ENCODE measurements at regions not wholly inside any gene's neighbourhood (a gene's known extent, or its start where the extent isn't known, plus 50 kb on each side); places are given as distances from the start of the nearest gene placed in this dataset.
"Not testable (repeated sequence)": the region's sequence is repeated elsewhere in the genome, so short reads cannot be mapped to it uniquely, and the experiment has no call there.

GRCh38 chr9:41040705-41041342, 87.7 kb downstream of the FOXD4L6 start:
- H3K4me1 ChIP-seq; H3K27ac ChIP-seq; ATAC-seq; H3K9me3 ChIP-seq; intact Hi-C loops (cut with DNase I); H3K4me3 ChIP-seq; DNase-seq; FAIRE-seq; H3K36me3 ChIP-seq; H3K27me3 ChIP-seq: not testable (repeated sequence)

- DNase-seq; H3K4me3 ChIP-seq; H3K27me3 ChIP-seq; intact Hi-C loops (cut with DNase I); ATAC-seq; H3K9me3 ChIP-seq; H3K27ac ChIP-seq; H3K36me3 ChIP-seq; FAIRE-seq; H3K4me1 ChIP-seq: not testable (repeated sequence)
- WGBS, 2 donors = 85 to 93% methylated on average over 1 of the region's 1 CpG
Measured at GRCh38 chr9:41035276-41035675, 93.2 kb downstream of the FOXD4L6 start.

- H3K27me3 ChIP-seq; H3K4me3 ChIP-seq; H3K27ac ChIP-seq; intact Hi-C loops (cut with DNase I); H3K4me1 ChIP-seq; DNase-seq; H3K36me3 ChIP-seq; ATAC-seq; H3K9me3 ChIP-seq; FAIRE-seq: not testable (repeated sequence)
- 59 to 86% methylated on average over 1 of the region's 1 CpG for WGBS, 2 donors
Measured at GRCh38 chr9:41034699-41035197, 93.7 kb downstream of the FOXD4L6 start.

- H3K4me1 ChIP-seq; intact Hi-C loops (cut with DNase I); ATAC-seq; FAIRE-seq; DNase-seq; H3K4me3 ChIP-seq; H3K27me3 ChIP-seq; H3K9me3 ChIP-seq; H3K36me3 ChIP-seq; H3K27ac ChIP-seq: not testable (repeated sequence)
- 76 to 81% methylated on average over 4 of the region's 4 CpGs for WGBS, 2 donors
Measured at GRCh38 chr9:41033877-41034276, 94.6 kb downstream of the FOXD4L6 start.

- ATAC-seq (peak in 1 of 4 donors; percentile 31), DNase-seq (peak in 1 of 6 donors; percentile 6)
- intact Hi-C loops (cut with DNase I); H3K4me1 ChIP-seq; H3K36me3 ChIP-seq; H3K27me3 ChIP-seq; H3K9me3 ChIP-seq; H3K27ac ChIP-seq; FAIRE-seq; H3K4me3 ChIP-seq: not testable (repeated sequence)
- WGBS, 2 donors = 78 to 85% methylated on average over 3 of the region's 3 CpGs
Measured at GRCh38 chr9:41033360-41033759, 95.1 kb downstream of the FOXD4L6 start.

- 85 to 87% methylated on average over 6 of the region's 6 CpGs for WGBS, 2 donors
- FAIRE-seq; DNase-seq; H3K36me3 ChIP-seq; H3K27me3 ChIP-seq; intact Hi-C loops (cut with DNase I); ATAC-seq; H3K9me3 ChIP-seq; H3K4me3 ChIP-seq; H3K4me1 ChIP-seq; H3K27ac ChIP-seq: not testable (repeated sequence)
Measured at GRCh38 chr9:41026912-41027676, 101.4 kb downstream of the FOXD4L6 start.

- intact Hi-C loops (cut with DNase I) = not testable (repeated sequence)
Measured at GRCh38 chr9:41022365-41022764, 106.1 kb downstream of the FOXD4L6 start.

GRCh38 chr9:41019858-41020562, 108.5 kb downstream of the FOXD4L6 start:
- DNase-seq; H3K27me3 ChIP-seq; H3K4me3 ChIP-seq; ATAC-seq; H3K27ac ChIP-seq; H3K36me3 ChIP-seq; H3K9me3 ChIP-seq; FAIRE-seq; intact Hi-C loops (cut with DNase I); H3K4me1 ChIP-seq: not testable (repeated sequence)
- WGBS, 2 donors = 96 to 100% methylated on average over 1 of the region's 1 CpG

More at GRCh38 chr9:41022365-41022764, 106.1 kb downstream of the FOXD4L6 start:
- not testable (repeated sequence) for H3K36me3 ChIP-seq, H3K4me3 ChIP-seq, FAIRE-seq, DNase-seq, H3K4me1 ChIP-seq, ATAC-seq, H3K9me3 ChIP-seq, H3K27me3 ChIP-seq, H3K27ac ChIP-seq
- 95 to 98% methylated on average over 1 of the region's 4 CpGs for WGBS, 2 donors

- FAIRE-seq; H3K9me3 ChIP-seq; H3K4me1 ChIP-seq; intact Hi-C loops (cut with DNase I); H3K27me3 ChIP-seq; H3K4me3 ChIP-seq; H3K27ac ChIP-seq; ATAC-seq; DNase-seq; H3K36me3 ChIP-seq: not testable (repeated sequence)
- WGBS, 2 donors = 88 to 99% methylated on average over 3 of the region's 3 CpGs
Measured at GRCh38 chr9:41018948-41019347, 109.5 kb downstream of the FOXD4L6 start.

- DNase-seq; intact Hi-C loops (cut with DNase I); FAIRE-seq; H3K4me1 ChIP-seq; H3K27ac ChIP-seq; ATAC-seq; H3K4me3 ChIP-seq; H3K9me3 ChIP-seq; H3K36me3 ChIP-seq; H3K27me3 ChIP-seq: not testable (repeated sequence)
- whole genome bisulfite sequencing, 2 donors = 91 to 93% methylated on average over 1 of the region's 2 CpGs
Measured at GRCh38 chr9:41016699-41017098, 111.8 kb downstream of the FOXD4L6 start.

- FAIRE-seq; H3K9me3 ChIP-seq; H3K4me3 ChIP-seq; intact Hi-C loops (cut with DNase I); H3K36me3 ChIP-seq; H3K27me3 ChIP-seq; H3K27ac ChIP-seq; DNase-seq; ATAC-seq; H3K4me1 ChIP-seq: not testable (repeated sequence)
- 65 to 79% methylated on average over 8 of the region's 8 CpGs for WGBS, 2 donors
Measured at GRCh38 chr9:40999952-41000700, 128.4 kb downstream of the FOXD4L6 start.
